GM10266 (cell line): ENCODE measurements at regions not wholly inside any gene's neighbourhood (a gene's known extent, or its start where the extent isn't known, plus 50 kb on each side); places are given as distances from the start of the nearest gene placed in this dataset.

Source experiments
- DNase-seq: peaks from one replicate; pipeline ENCODE4 v3.0.0; 2012; ENCODE audit errors: extremely low spot score
- CTCF ChIP-seq: IDR thresholded peaks from 2 replicates; pipeline ENCODE4 v1.5.1; 2012; ENCODE audit warnings: mild to moderate bottlenecking, low read depth; ENCODE audit not compliant: control insufficient read depth, insufficient read depth; ENCODE audit errors: missing control alignments

- no peak for TF ChIP-seq CTCF
- no peak for DNase-seq
Measured at GRCh38 chr10:9416331-9416730, 1361.8 kb downstream of the GATA3 start.

GRCh38 chr10:9419757-9420156 is 1365.3 kb downstream of the GATA3 start:
- TF ChIP-seq CTCF = no peak
- no peak for DNase-seq

- TF ChIP-seq CTCF = no peak
- DNase-seq = no peak
Measured at GRCh38 chr10:9427209-9427608, 1372.7 kb downstream of the GATA3 start.

GRCh38 chr10:9437131-9437530 is 1382.6 kb downstream of the GATA3 start:
- no peak for TF ChIP-seq CTCF
- DNase-seq = no peak

GRCh38 chr10:9443758-9444157 is 1389.3 kb downstream of the GATA3 start:
- no peak for DNase-seq

GRCh38 chr10:9449530-9449929 is 1395.0 kb downstream of the GATA3 start:
- no peak for TF ChIP-seq CTCF
- no peak for DNase-seq

More at GRCh38 chr10:9443758-9444157, 1389.3 kb downstream of the GATA3 start:
- TF ChIP-seq CTCF = no peak

GRCh38 chr10:9450801-9451200 is 1396.3 kb downstream of the GATA3 start:
- no peak for DNase-seq
- no peak for TF ChIP-seq CTCF
